GM18867 (cell line): ENCODE measurements at regions not wholly inside any gene's neighbourhood (a gene's known extent, or its start where the extent isn't known, plus 50 kb on each side); places are given as distances from the start of the nearest gene placed in this dataset.

Experiments
- ATAC-seq: cut with Tn5 transposase; IDR thresholded peaks from one replicate; pipeline ENCODE4 v1.9.1; 2021; ENCODE audit warnings: mild to moderate bottlenecking, moderate library complexity; ENCODE audit not compliant: unreplicated experiment

DNA sequence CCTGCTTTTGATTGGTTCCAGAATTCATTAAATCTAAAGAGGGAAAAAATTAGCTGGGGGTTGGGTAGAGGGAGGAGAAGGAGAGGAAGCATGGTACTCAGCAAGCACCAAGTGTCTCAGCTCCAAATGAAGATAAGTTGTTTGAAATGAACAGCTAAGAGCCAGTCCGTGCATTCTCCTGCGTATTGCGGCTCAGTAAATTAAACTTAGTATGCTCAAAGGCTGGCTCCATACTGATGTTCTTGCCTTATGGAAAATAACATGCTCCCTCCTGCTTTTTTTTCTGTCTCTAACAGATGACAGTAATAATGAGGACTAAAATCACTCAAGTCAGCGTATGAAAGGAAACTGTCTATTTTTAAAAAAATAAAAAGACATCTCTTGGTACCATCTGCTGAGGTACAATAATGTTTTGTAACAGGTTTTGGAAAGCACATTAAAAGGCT lies 161.0 kb downstream of the SPATA31D1 start:
- ATAC-seq: no peak

DNA sequence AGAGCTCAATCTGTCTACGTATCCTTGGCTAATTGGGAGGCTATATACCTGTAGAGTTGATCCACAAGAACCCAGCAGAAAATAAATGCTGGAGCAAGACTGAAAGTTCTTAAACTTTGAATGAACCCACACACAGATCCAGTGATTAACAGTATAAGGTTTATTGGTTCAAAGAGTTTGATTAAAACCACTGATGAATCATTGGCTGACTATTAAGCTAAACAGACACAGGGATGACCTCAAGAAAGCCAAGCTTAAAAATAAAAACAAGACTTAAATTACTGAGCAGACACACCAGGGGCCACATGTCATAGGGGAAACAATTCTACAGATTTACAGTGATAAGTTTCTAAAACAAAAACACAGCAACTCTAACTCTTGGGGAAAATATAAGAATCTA lies 163.6 kb downstream of the SPATA31D1 start:
- no peak for ATAC-seq

DNA sequence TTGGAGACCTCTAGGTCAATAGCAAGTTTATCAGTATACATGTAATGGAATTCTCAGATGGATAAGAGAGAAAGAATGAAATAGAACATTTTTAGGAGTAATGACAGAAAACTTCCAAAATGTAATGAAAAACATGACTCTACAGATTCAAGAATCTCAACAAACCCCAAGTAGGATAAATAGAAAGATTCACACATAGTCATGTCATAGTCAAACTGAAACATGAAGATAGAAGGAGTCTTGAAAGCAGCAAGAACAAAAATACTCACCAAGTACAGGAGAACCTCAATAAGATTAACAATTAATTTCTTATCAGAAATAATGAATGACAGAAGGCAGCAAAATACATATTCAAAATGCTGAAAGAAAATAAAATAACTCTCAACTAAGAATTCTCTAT lies 164.5 kb downstream of the SPATA31D1 start:
- no peak for ATAC-seq

DNA sequence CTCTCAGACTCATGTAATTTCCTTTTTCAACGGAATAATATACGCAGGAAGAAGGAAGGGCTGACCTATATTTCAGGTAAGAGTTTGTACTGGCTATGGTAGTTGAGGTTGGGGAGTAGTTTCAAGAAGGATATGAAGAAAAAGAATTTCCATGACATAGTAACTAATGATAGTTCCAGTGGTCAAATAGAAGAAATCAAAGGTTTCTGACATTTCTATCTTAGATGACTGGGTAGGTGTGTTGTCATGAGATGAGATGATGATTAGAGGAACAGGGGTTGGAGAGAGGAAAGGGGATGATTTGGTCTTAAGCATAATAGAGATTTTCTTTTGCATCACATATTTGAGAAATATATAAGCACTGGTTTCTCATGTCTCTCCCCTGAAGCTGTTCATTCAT lies 166.0 kb downstream of the SPATA31D1 start:
- ATAC-seq: no peak

DNA sequence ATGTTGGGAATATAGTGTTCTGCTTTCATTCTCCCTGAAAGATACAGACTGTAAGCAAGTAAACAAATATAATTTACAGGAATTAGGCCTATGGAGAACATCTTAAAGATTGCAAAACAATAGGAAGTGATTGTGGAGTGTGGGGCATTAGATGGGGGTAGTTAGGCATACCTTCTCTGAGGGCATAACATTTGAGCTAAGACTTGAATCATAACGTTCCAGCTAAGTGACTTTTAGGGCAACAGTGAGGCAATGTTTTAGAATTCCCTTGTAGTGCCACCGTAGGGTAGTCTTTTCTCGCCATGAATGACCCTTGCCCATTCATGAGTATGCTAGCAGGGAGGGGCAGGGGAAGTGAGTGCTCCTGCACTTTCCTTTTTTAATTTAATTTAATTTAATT lies 173.3 kb downstream of the SPATA31D1 start:
- ATAC-seq: no peak

GRCh38 chr9:82164159-82164558 lies 175.6 kb downstream of the SPATA31D1 start:
- no peak for ATAC-seq

DNA sequence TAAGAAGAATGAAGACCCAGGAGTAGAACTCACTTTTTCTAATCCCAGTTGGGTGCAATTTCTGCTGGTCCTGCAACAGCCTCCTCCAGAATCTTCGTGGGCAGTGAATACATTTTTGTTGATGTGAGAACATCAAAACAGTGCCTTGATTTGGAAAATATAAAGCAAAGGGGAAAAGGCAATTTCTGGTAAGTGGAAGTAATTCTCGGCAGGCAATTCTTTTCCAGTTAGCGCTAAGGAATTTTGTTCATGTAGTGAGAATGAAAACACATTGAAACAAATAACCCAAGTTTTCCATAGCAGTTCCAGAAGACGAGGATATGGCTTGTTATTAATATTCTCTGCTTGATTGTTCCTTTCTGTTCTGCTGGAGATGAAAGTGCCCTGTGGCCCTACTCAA lies 178.7 kb downstream of the SPATA31D1 start:
- no peak for ATAC-seq

GRCh38 chr9:82168585-82168984 lies 180.0 kb downstream of the SPATA31D1 start:
- no peak for ATAC-seq

DNA sequence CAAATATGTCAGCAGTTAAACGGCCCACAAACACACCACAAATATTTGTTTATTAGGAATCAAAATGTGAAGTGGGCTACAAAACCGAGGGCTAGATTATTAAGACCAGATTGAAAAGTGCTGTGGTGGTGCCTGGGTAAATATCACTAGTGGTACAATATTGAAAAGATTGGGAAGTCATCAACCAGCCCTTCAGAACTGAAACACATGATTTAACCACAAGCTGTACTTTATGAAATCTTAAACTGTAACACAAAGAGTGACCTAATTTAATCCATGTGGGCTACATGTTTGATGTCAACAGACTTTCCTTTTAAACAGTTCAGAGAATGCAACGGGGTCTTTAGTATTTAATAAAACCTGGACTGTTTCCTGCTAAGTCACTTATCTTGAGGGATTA lies 182.3 kb downstream of the SPATA31D1 start:
- ATAC-seq: no peak

GRCh38 chr9:82171271-82171670 lies 182.7 kb downstream of the SPATA31D1 start:
- no peak for ATAC-seq

DNA sequence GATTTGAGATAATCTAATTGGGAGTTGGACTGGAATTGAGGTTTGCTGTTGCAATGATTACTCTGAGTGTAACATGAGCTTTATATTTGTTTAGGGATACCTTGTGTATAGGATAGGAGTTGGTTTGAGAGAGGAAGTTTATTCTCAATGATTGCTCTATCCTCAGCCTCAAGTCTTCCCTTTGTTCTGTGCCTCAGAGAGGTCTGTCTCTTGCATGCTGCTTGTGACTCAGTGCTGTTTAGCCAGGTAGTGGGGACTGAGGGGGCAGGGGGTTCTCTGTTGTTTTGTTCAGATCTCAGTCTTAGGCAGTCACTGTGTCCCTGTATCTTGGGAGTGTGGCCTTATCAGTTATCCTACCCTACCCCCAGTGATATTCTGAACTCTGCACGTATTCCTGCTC lies 192.1 kb downstream of the SPATA31D1 start:
- no peak for ATAC-seq

DNA sequence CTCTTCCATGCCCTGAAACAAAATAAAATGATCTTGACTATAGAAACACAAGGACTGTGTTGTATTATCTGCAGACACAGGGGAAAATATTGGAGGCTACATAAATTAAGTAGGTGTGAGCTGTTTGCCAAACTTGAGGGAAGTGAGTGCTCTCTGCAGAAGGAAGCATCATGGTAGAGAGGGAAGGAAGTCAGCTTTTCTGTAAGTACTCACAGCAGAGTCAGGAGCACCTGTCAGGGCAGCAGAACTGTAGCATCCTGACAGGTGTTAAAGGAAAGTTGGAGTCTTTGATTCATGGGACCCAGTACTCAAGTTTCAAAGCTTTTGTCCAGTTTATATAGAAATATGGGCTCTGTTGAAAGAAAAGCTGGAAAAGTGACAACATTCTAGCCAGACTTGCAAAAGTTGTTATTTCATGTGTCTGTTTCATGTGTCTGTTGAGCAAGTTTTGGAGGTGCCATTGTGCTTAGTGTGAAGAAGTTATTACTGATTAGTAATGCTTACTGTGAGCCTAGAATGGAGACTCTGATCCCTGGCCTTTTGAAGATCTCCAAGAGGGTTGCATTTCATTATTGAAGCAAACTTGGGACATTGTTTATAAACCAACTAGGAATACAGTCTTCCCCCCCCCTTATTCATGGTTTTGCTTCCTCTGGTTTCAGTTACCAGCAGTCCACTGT lies 194.7 kb downstream of the SPATA31D1 start:
- ATAC-seq: no peak

GRCh38 chr9:82184524-82184923 lies 196.0 kb downstream of the SPATA31D1 start:
- ATAC-seq: peak; percentile 78

GRCh38 chr9:82188817-82189216 lies 200.2 kb downstream of the SPATA31D1 start:
- ATAC-seq: no peak

- no peak for ATAC-seq
Measured at GRCh38 chr9:82191082-82191770, 202.7 kb downstream of the SPATA31D1 start.

DNA sequence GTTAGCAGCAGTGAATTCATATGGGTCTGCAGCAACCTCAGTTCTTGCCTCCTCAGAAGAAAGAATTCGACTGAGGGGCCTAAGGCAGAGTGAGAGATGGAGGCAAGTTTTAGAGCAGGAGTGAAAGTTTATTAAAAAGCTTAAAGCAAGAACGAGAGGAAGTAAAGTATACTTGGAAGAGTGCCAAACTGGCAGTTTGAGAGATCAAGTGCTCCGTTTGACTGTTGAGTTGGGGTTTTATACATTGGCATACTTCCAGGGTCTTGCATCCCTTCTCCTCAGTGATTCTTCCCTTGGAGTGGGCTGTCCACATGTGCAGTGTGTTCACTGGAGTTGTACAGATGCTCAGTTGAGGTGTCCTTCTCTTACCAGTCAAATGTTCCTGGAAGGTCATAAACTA lies 203.6 kb downstream of the SPATA31D1 start:
- ATAC-seq: no peak

- no peak for ATAC-seq
Measured at GRCh38 chr9:82196622-82197441, 208.3 kb downstream of the SPATA31D1 start.

DNA sequence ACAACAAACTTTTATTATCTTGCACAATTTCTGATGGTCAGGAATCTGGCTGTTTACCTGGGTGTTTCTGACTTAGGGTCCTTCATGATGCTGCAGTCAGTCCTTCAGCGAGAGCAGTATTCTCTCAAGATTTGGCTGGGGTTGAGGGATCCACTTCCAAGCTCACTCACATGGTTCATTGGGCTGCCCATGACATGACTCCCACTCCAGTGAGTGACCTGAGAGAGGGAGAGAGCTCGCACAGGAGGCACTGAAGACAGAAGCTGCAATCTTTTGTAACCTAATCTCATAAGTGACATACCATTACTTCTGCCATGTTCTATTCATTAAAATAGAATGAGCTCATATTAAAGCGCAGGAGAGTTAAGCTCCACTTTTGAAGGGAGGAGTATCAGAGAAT lies 212.6 kb downstream of the SPATA31D1 start:
- ATAC-seq: no peak

- no peak for ATAC-seq
Measured at GRCh38 chr9:82202808-82203207, 214.2 kb downstream of the SPATA31D1 start.

DNA sequence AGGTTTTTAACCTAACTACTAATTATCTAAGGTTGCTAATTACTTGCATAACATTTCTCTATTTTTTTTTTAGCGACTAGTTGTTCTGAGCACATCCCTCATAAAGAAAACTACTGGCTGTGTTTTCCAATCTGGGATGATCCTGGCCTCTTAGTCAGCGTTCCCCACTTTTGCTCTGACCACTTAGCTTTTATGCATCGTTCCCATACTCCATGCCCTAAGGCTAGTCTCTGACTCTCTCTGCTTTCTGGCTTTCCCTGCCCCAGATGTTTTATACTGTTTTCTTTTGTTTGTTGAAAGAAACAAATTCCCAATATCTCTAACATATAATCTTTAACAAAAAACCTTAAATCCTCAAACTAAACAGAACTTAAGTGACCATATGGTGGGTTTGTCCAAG lies 217.9 kb downstream of the SPATA31D1 start:
- no peak for ATAC-seq

DNA sequence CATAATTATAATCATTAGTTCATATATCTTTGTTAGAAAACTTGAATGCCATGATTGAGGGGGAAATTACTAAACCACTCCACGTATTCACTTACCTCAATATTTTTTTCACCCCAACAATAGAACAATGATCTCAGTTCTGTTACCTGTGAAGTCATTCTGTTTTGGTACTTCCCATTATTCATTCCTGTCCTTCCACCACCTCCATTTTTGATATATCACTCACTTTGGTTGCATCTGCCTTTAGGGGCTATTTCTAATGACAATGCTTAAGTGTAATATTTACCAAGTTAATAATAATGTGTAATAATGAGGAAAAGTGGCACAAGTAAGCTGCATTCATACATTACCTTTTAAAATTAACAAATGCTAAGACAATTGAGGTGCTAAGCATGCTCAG lies 218.4 kb downstream of the SPATA31D1 start:
- ATAC-seq: no peak
